Activated naive CD4-positive, alpha-beta T cell treated with anti-CD3 and anti-CD28 coated beads, Interleukin-2, amount 50 U/mL, for 24 hours (primary cell): ENCODE measurements at regions not wholly inside any gene's neighbourhood (a gene's known extent, or its start where the extent isn't known, plus 50 kb on each side); places are given as distances from the start of the nearest gene placed in this dataset.
"Not testable (repeated sequence)": the region's sequence is repeated elsewhere in the genome, so short reads cannot be mapped to it uniquely, and the experiment has no call there.

Experiments
- H3K27ac Mint-ChIP-seq: one replicate; pipeline ENCODE4 v1.8.0; 2021; ENCODE audit warnings: mild to moderate bottlenecking, mixed read lengths
- H3K27me3 Mint-ChIP-seq: one replicate; pipeline ENCODE4 v1.8.0; 2021; ENCODE audit warnings: mixed read lengths
- H3K36me3 Mint-ChIP-seq: one replicate; pipeline ENCODE4 v1.8.0; 2021; ENCODE audit warnings: mixed read lengths
- H3K4me1 Mint-ChIP-seq: one replicate; pipeline ENCODE4 v1.8.0; 2021; ENCODE audit warnings: mixed read lengths
- H3K4me3 Mint-ChIP-seq: one replicate; pipeline ENCODE4 v1.8.0; 2021; ENCODE audit warnings: mild to moderate bottlenecking, mixed read lengths
- H3K9me3 Mint-ChIP-seq: one replicate; pipeline ENCODE4 v1.8.0; 2021; ENCODE audit warnings: mixed read lengths

DNA sequence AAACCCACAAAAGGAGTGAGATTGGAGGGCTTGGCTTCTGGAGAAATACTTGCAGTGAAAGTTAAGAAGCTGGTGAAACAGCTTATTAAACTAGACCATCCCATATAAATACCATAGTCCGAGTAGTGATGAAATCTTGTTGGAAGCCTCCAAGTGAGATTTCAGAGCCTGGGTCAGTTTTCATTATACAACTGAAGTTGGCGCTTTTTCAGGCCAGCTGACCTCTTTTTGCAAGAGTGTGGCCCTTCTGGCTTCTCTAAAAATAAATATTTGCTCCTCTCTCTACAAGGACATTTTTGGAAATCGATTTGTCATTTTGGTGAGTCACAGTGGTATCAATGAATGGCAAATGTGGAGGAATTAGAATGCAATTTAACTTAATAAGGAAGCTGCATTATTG lies 51.2 kb upstream of the THRB start:
- H3K4me1 Mint-ChIP-seq: no peaks in the 10 kb centered on the region
- H3K36me3 Mint-ChIP-seq: no peaks in the 10 kb centered on the region
- H3K27me3 Mint-ChIP-seq: no peaks in the 10 kb centered on the region
- no peak overlapping the region for H3K4me3 Mint-ChIP-seq
- H3K27ac Mint-ChIP-seq: no peak overlapping the region
- peaks cover 6% of the 10 kb centered on the region for H3K9me3 Mint-ChIP-seq

DNA sequence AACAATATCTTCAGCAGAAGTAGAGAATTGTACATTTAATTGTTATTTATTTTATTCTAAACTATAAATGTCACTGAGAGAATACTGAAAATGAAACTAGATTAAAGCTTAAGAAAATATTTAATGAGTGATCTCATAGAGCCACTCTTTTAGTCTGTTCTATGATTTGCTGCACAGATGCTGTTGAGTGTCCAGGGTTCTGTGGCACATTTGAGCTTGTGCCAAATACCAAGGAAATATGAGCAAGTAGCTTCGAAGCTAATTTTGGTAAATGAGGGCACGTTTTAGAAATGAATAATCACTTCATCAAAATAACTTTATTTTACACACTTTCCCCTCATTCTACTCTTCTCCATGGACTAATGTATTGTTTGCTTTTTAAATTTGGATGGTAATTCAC lies 53.6 kb upstream of the THRB start:
- H3K4me3 Mint-ChIP-seq: no peak overlapping the region
- H3K27ac Mint-ChIP-seq: no peak overlapping the region
- no peaks in the 10 kb centered on the region for H3K36me3 Mint-ChIP-seq
- H3K4me1 Mint-ChIP-seq: no peaks in the 10 kb centered on the region
- no peaks in the 10 kb centered on the region for H3K27me3 Mint-ChIP-seq
- no peaks in the 10 kb centered on the region for H3K9me3 Mint-ChIP-seq

DNA sequence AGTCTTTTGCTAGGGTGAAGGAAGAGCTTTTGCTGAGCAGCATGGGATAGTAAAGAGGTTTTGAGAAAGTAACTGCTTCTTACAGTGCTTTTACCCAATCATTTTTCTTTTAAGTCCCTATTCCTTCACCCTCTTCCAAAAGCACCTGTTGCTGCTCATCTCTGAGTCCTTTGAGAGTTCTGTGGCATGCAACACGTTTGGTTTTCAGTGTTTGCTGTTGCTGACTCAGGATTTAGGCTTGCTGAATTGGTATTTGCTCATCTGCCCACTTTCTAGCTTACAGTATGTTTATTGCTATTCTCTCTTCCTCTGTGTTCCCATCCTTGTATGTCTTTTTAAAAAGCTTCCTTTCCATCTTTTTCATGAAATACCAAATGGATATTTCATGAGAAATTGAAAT lies 55.9 kb upstream of the THRB start:
- H3K4me1 Mint-ChIP-seq: no peaks in the 10 kb centered on the region

DNA sequence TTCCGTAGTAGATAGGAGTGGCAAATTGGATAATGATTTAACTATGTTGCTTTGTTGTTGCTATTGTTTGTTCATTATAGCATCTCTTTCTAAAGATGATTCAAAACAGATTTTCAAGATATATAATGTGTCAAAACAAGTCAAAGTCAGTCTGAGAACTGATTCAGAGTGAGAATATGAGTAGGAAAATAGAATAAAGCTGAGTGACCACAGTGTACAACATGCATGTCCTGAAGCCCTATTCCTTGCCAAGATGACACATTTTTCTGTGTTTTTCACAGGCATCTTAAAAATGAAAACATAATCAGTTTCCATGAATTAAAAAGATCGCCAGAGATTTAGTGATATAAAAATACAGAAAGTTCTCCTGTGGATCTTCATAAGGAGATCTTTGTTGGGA lies 57.0 kb upstream of the THRB start:
- Mint-ChIP-seq H3K36me3 (no peaks in the 10 kb centered on the region), H3K27me3 (peaks cover 1% of the 10 kb centered on the region), H3K4me3 (no peak overlapping the region), H3K27ac (no peak overlapping the region), H3K9me3 (peaks cover 9% of the 10 kb centered on the region), H3K4me1 (no peaks in the 10 kb centered on the region)

More for the DNA sequence above, 55.9 kb upstream of the THRB start:
- no peaks in the 10 kb centered on the region for H3K36me3 Mint-ChIP-seq
- peaks cover 3% of the 10 kb centered on the region for H3K9me3 Mint-ChIP-seq
- H3K27ac Mint-ChIP-seq: no peak overlapping the region
- no peak overlapping the region for H3K4me3 Mint-ChIP-seq
- peaks cover 1% of the 10 kb centered on the region for H3K27me3 Mint-ChIP-seq

DNA sequence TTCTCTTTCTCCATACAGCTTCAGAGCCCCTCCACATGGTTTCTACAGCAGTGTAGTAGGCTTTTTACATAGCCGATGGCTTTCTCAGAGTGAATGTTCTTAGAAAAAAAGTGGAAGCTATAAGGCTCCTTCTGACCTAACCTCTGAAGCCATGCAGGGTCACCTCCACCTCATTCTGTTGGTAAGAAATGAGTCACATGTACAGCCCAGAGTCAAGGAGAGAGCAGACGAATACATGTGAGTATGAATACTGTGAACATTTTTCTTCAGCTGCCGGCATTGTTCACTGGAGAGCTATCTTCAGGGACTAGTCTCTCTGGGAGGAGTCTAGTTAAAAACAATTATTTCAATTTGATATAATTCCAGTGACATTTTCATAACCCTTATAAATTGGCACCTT lies 68.2 kb upstream of the THRB start:
- H3K9me3 Mint-ChIP-seq: no peaks in the 10 kb centered on the region
- no peaks in the 10 kb centered on the region for H3K36me3 Mint-ChIP-seq
- H3K27me3 Mint-ChIP-seq: no peaks in the 10 kb centered on the region
- H3K4me1 Mint-ChIP-seq: no peaks in the 10 kb centered on the region
- no peak overlapping the region for H3K27ac Mint-ChIP-seq
- no peak overlapping the region for H3K4me3 Mint-ChIP-seq

DNA sequence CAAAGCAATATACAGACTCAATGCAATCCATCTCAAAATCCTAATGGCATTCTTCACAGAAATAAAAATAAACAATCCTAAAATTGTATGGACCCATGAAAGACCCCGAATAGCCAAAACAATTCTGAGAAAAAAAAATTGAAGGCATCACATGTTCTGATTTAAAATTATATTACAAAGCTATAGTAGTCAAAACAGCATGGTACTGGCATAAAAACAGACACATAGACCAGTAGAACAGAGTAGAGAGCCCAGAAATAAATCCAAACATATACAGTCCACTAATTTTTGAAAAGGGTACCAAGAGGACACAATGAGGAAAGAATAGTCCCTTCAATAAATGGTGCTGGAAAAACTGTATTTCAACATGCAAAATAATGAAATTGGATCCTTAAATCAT lies 70.4 kb upstream of the THRB start:
- no peaks in the 10 kb centered on the region for H3K4me1 Mint-ChIP-seq
- H3K4me3 Mint-ChIP-seq: no peak overlapping the region
- H3K27me3 Mint-ChIP-seq: no peaks in the 10 kb centered on the region
- no peaks in the 10 kb centered on the region for H3K36me3 Mint-ChIP-seq
- no peak overlapping the region for H3K27ac Mint-ChIP-seq
- H3K9me3 Mint-ChIP-seq: peaks cover 6% of the 10 kb centered on the region

DNA sequence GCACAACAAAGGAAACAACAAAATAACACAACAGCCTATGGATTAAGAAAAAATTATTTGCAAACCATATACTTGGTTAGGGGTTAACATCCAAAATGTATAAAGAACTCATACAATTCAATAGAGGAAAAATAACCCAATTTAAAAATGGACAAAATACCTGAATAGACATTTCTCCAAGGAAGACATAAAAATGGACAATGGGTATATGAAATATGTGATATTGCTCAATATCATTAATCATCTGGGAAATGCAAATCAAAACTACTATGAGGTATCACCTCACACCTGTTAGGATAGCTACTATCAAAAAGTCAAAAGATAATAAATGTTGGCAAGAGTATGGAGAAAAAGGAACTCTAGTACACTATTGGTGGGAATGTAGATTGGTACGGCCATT lies 71.0 kb upstream of the THRB start:
- Mint-ChIP-seq H3K36me3 (no peaks in the 10 kb centered on the region), H3K9me3 (peaks cover 6% of the 10 kb centered on the region), H3K4me3 (no peak overlapping the region), H3K4me1 (no peaks in the 10 kb centered on the region), H3K27ac (no peak overlapping the region), H3K27me3 (no peaks in the 10 kb centered on the region)

DNA sequence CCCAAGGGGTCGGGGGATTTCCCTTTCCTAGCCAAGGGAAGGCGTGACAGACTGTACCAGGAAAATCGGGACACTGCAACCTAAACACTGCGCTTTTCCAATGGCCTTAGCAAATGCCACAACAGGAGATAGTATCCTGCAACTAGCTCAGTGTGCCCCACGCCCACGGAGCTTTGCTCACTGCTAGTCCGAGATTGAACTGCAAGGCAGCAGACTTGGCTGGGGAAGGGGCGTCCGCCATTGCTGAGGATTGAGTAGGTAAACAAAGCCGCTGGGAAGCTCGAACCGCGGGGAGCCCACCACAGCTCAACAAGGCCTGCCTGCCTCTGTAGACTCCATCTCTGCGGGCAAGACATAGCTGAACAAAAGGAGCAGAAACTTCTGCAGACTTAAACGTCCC lies 72.3 kb upstream of the THRB start:
- Mint-ChIP-seq H3K27ac (no peak overlapping the region), H3K4me1 (no peaks in the 10 kb centered on the region), H3K9me3 (peaks cover 11% of the 10 kb centered on the region), H3K4me3 (no peak overlapping the region), H3K36me3 (no peaks in the 10 kb centered on the region), H3K27me3 (no peaks in the 10 kb centered on the region)

DNA sequence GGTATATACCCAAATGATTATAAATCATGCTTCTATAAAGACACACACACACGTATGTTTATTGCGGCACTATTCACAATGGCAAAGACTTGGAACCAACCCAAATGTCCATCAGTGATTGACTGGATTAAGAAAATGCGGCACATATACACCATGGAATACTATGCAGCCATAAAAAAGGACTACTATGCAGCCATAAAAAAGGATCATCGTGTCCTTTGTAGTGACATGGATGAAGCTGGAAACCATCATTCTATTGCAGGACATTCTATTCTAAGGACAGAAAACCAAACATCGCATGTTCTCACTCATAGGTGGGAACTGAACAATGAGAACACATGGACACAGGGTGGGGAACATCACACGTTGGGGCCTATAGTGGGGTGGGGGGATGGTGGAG lies 77.8 kb upstream of the THRB start:
- not testable (repeated sequence) for H3K36me3 Mint-ChIP-seq, H3K4me1 Mint-ChIP-seq, H3K4me3 Mint-ChIP-seq, H3K27me3 Mint-ChIP-seq, H3K27ac Mint-ChIP-seq
- H3K9me3 Mint-ChIP-seq: peaks cover 11% of the 10 kb centered on the region

DNA sequence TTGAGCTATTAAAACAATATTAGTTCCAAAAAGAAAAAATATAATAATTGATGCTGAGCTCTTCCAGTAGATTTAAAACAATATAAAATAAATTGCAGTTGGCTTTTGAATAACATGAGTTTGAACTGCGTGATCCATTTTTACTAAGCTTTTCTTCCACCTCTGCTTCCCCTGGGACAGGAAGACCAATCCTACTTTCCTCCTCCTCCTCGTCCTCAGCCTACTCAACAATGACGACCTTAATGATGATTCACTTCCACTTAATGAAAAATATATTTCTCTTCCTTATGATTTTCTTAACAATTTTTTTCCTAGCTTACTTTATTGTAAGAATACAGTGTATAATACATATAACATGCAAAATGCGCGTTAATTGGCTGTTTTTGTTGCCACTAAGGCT lies 78.9 kb upstream of the THRB start:
- Mint-ChIP-seq H3K27me3 (no peaks in the 10 kb centered on the region), H3K4me1 (no peaks in the 10 kb centered on the region), H3K9me3 (peaks cover 11% of the 10 kb centered on the region)

DNA sequence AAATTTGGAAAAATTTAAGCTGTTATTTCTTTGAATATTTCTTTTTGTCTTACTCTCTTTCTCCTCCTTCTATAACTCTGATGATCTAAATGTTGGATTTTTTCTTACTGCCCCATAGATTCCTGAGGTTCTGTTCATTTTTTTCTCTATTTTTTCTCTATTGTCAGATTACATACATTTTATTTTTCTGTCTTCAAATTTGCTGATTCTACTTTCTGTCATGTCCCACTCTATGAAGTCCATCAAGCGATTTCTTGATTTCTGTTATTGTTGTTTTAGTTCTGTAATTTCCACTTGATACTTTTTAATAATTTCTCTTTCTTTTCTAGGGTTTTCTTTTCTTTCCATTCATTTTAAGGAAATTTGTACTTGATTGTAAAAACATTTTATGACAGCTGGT lies 83.7 kb upstream of the THRB start:
- no peaks in the 10 kb centered on the region for H3K9me3 Mint-ChIP-seq
- H3K4me3 Mint-ChIP-seq: no peak overlapping the region
- no peaks in the 10 kb centered on the region for H3K27me3 Mint-ChIP-seq
- no peak overlapping the region for H3K27ac Mint-ChIP-seq
- H3K4me1 Mint-ChIP-seq: no peaks in the 10 kb centered on the region
- H3K36me3 Mint-ChIP-seq: no peaks in the 10 kb centered on the region

More for the DNA sequence above, 78.9 kb upstream of the THRB start:
- Mint-ChIP-seq H3K36me3 (no peaks in the 10 kb centered on the region), H3K4me3 (no peak overlapping the region), H3K27ac (no peak overlapping the region)

DNA sequence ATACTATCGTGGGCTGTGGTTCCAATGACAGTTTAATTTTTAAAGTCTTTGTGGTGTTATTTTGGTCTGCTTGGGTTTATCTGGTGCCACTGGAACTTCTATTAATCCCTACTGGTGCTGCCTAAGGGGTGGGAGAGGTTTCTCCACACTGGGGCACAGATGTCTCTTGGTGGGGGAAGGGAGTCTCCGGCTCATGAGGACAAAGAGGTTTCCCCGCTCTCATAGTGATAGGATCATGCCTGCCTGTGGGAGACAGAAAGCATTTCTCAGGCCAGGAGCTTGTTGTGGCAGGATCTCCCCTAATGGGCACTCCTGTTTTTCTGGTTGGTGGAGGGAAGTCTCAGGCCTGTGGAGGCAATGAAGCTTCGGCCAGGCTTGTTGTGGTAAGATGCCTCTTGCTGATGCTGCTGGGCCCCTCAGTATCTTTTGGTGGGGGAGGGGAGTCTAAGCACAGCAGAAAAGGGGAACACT lies 84.3 kb upstream of the THRB start:
- no peaks in the 10 kb centered on the region for H3K4me1 Mint-ChIP-seq
- no peaks in the 10 kb centered on the region for H3K36me3 Mint-ChIP-seq
- no peaks in the 10 kb centered on the region for H3K9me3 Mint-ChIP-seq
- H3K27me3 Mint-ChIP-seq: no peaks in the 10 kb centered on the region
- H3K27ac Mint-ChIP-seq: no peak overlapping the region
- H3K4me3 Mint-ChIP-seq: no peak overlapping the region

DNA sequence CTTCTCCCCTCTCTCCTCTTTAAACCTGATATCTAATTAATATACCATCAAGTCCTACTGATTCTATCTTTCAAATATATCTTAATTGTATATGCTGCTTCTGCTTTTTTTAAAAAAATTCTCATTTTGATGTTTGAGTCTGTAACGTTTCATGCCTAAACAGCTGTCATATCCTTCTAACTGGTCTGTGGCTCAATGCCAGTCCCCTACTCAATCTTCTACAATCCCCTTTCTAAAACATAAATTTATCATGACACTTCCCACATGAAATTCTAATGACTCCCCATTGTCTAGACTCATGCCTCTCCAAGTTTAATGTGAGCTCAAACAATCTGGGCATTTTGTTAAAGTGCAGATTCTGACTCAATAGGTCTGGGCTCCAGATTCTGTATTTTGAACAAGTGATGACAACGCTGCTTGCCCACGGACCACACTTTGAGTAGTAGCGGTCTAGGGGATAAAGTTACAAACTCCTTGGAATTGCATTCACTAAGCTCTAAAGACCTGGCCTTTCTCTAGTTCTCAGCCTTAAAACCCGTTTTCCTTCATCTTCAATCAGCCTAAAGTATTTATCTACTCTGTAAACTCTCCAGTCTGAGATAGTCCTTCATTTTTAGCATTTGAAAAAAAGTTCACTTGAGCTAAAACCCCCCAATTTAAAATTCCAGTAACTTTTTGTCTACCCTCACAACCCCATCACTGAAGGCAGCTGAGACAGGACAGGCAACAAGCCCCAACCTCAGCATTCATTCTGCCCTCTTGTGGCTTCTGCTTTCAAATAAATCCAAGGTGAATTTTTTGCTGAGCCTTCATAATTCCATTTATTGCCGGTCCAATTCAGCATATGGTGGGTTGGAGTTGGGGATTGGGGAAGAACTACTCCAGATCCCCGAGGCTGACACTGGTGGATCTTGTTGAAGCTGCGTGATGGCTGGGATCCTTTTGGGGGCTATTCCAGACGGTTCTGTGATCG lies 88.1 kb upstream of the THRB start:
- H3K27me3 Mint-ChIP-seq: no peaks in the 10 kb centered on the region
- no peaks in the 10 kb centered on the region for H3K9me3 Mint-ChIP-seq
- no peaks in the 10 kb centered on the region for H3K36me3 Mint-ChIP-seq
- H3K4me1 Mint-ChIP-seq: no peaks in the 10 kb centered on the region
- H3K27ac Mint-ChIP-seq: no peak overlapping the region
- H3K4me3 Mint-ChIP-seq: no peak overlapping the region

DNA sequence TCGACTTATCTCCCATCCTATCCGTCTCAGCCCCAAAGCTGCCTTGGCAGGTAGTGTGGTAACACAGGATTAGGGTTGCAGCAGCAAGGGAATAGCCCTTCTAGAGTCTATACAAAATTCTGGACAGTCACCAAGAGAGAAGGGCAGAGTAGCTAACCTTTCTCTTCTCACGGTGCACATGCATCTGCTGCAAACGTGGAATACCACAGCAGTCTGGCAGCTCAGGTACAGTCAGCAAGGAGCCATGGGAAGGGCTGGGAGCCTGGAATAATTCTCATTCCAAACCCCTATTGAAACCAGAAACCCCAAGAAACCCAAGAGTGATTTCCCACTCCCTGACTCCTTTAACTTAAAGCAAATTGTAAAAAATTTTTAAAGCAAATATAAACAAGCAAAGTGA lies 92.3 kb upstream of the THRB start:
- Mint-ChIP-seq H3K4me3 (no peak overlapping the region), H3K27me3 (no peaks in the 10 kb centered on the region), H3K27ac (no peak overlapping the region), H3K9me3 (no peaks in the 10 kb centered on the region), H3K36me3 (no peaks in the 10 kb centered on the region), H3K4me1 (no peaks in the 10 kb centered on the region)

DNA sequence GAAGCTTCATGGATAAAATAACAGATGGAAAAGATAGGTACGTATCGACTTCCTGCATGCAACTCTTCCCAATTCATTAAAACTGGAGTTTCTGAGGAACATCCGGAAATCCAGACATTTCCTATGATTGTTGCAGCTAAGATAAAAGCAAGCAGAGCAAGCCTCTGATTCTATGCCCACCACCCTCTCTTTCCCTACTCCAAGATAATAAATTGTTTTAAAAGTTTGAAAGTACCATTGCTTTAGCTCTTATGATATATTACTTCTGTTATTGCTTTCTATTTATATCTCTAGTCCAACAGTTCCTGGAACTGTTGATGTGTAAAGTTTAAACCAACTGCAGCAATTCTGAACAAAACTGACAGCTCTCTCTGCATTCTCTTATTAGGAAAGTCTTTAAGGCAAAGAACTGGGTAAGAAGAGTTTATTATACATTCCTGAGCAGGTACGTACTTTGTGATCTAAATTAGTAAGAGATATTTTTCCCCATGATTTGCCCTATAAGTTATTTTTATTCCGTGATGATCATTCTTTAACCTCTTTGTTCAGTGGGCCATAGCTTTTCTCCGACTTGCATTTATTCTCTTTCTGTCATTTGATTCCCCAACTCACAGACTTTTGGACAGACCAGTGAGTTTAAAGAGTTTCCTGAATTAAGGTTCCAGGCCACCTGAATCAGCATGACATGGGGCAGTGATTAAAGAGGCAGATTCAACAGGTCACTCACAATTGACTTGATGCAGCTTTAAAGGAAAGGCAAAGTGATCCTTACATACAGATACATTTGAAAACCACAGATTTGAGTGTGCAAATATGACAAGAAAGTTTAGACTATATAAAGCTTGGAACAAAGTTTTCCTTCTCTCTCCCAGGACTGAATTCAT lies 94.2 kb upstream of the THRB start:
- H3K9me3 Mint-ChIP-seq: no peaks in the 10 kb centered on the region

DNA sequence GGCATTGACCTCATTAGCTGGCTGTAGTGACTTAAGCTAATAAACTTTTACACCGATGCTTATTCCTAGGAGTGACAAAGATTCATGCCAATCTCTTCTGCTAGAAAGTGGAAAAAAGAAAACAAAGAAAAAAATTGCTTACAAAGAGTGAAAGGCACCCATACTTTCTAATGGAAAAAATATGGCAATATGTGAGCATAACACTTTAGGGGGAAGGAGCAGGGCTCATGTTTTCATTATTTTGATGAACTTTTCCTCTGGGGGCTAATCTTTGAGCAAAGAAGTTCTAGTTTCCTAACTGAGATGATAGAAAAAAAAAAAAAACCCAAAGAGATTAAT lies 94.8 kb upstream of the THRB start:
- H3K36me3 Mint-ChIP-seq: no peaks in the 10 kb centered on the region
- no peaks in the 10 kb centered on the region for H3K27me3 Mint-ChIP-seq
- no peak overlapping the region for H3K27ac Mint-ChIP-seq
- no peaks in the 10 kb centered on the region for H3K4me1 Mint-ChIP-seq
- H3K9me3 Mint-ChIP-seq: no peaks in the 10 kb centered on the region
- H3K4me3 Mint-ChIP-seq: no peak overlapping the region

More for the DNA sequence above, 94.2 kb upstream of the THRB start:
- Mint-ChIP-seq H3K27ac (no peak overlapping the region), H3K36me3 (no peaks in the 10 kb centered on the region), H3K27me3 (no peaks in the 10 kb centered on the region), H3K4me1 (no peaks in the 10 kb centered on the region), H3K4me3 (no peak overlapping the region)
